HepG2 (cell line): ENCODE measurements at regions not wholly inside any gene's neighbourhood (a gene's known extent, or its start where the extent isn't known, plus 50 kb on each side); places are given as distances from the start of the nearest gene placed in this dataset.

Experiments used
- BRD4 ChIP-seq: sonication (generic); formaldehyde crosslinking; IDR thresholded peaks from 2 replicates; pipeline ENCODE4 v1.4.0; 2020; ENCODE audit warnings: missing genetic modification reagents
- ERF ChIP-seq: IDR thresholded peaks from 2 replicates; pipeline ENCODE4 v1.6.1; 2018; ENCODE audit warnings: missing biosample characterization, missing genetic modification reagents
- HDAC2 ChIP-seq: sonication (generic); formaldehyde crosslinking; IDR thresholded peaks from 2 replicates; pipeline ENCODE4 v1.4.0; 2020; ENCODE audit warnings: missing genetic modification reagents
- NR2F1 ChIP-seq, 2 experiments: fragments of 450-650 bp in 1 of 2; formaldehyde crosslinking in 1 of 2; IDR thresholded peaks; 2 replicates each; pipeline versions ENCODE4 v1.5.0 to v1.6.1; 2016 to 2020; ENCODE audit warnings: mild to moderate bottlenecking in 1 of 2, missing compliant biosample characterization in 1 of 2, missing genetic modification reagents in 1 of 2, moderate library complexity in 1 of 2
- SIX1 ChIP-seq: sonication (generic); formaldehyde crosslinking; IDR thresholded peaks from 2 replicates; pipeline ENCODE4 v1.4.0; 2020; ENCODE audit warnings: missing genetic modification reagents, borderline replicate concordance
- U2AF1 ChIP-seq: fragments of 200-400 bp; formaldehyde crosslinking; optimal IDR thresholded peaks from 2 replicates; pipeline ENCODE3; 2017; ENCODE audit warnings: mild to moderate bottlenecking, low read depth, low read length
- ZMAT3 ChIP-seq: sonication (generic); formaldehyde crosslinking; conservative IDR thresholded peaks from 2 replicates; pipeline ENCODE4 v1.7.0; 2021; ENCODE audit warnings: missing genetic modification reagents
- ZNF160 ChIP-seq: sonication (generic); formaldehyde crosslinking; IDR thresholded peaks from 2 replicates; pipeline ENCODE4 v1.8.0; 2022; ENCODE audit warnings: mild to moderate bottlenecking, inconsistent platforms, missing genetic modification reagents
- ZNF207 ChIP-seq: fragments of 450-650 bp; IDR thresholded peaks from 2 replicates; pipeline ENCODE4 v1.6.1; 2016; ENCODE audit warnings: antibody characterized with exemption, borderline replicate concordance
- ZNF350 ChIP-seq: sonication (generic); formaldehyde crosslinking; IDR thresholded peaks from 2 replicates; pipeline ENCODE4 v1.4.0; 2020; ENCODE audit warnings: mild to moderate bottlenecking, low read depth, missing genetic modification reagents, borderline replicate concordance
- TF ChIP-seq, protein P1 (sequence below): sonication (generic); formaldehyde crosslinking; IDR thresholded peaks from one replicate; pipeline ENCODE4 v1.5.1; 2020; ENCODE audit warnings: mild to moderate bottlenecking, missing genetic modification reagents; ENCODE audit errors: not compliant biosample characterization
- TF ChIP-seq, protein P2 (sequence below), 2 experiments: sonication (generic) in 1 of 2; formaldehyde crosslinking in 1 of 2; IDR thresholded peaks; 2 replicates each; pipeline versions ENCODE4 v1.5.1 to v1.6.1; 2011 to 2020; ENCODE audit warnings: borderline replicate concordance in 1 of 2, low read depth in 1 of 2, low read length in 1 of 2, mild to moderate bottlenecking in 1 of 2, missing genetic modification reagents in 1 of 2, moderate library complexity in 1 of 2
- TF ChIP-seq, protein P3 (sequence below): IDR thresholded peaks from 2 replicates; pipeline ENCODE4 v1.6.1; 2016; ENCODE audit warnings: low read depth, control low read depth
- TF ChIP-seq, protein P4 (sequence below): sonication (generic); formaldehyde crosslinking; IDR thresholded peaks from 2 replicates; pipeline ENCODE4 v1.4.0; 2020; ENCODE audit warnings: mild to moderate bottlenecking, missing genetic modification reagents, borderline replicate concordance
- TF ChIP-seq, protein P5 (sequence below): sonication (generic); formaldehyde crosslinking; IDR thresholded peaks from 2 replicates; pipeline ENCODE4 v1.8.1; 2023; ENCODE audit warnings: mild to moderate bottlenecking, inconsistent platforms, moderate library complexity, missing genetic modification reagents, borderline replicate concordance

DNA sequence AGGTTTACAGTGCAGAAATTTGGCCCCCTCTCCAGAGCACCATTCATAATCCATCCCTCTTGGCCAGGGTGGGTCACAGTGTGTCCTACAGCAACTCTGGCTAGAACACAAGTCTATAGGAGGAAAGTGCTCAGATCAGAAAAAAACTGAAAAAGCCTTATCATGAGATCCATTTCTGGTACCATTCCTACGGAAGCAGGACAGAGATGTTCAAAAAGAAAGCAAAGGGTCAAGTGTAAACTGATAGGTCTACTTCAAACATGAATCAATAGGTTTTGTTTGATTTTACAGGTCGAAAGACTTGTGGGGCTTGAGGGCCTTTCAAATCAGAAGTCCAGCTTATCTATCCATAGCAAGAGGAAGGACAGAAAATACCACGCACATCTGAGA, 326.4 kb downstream of the SOX9 start (continued):
- TF ChIP-seq, protein P1, sequence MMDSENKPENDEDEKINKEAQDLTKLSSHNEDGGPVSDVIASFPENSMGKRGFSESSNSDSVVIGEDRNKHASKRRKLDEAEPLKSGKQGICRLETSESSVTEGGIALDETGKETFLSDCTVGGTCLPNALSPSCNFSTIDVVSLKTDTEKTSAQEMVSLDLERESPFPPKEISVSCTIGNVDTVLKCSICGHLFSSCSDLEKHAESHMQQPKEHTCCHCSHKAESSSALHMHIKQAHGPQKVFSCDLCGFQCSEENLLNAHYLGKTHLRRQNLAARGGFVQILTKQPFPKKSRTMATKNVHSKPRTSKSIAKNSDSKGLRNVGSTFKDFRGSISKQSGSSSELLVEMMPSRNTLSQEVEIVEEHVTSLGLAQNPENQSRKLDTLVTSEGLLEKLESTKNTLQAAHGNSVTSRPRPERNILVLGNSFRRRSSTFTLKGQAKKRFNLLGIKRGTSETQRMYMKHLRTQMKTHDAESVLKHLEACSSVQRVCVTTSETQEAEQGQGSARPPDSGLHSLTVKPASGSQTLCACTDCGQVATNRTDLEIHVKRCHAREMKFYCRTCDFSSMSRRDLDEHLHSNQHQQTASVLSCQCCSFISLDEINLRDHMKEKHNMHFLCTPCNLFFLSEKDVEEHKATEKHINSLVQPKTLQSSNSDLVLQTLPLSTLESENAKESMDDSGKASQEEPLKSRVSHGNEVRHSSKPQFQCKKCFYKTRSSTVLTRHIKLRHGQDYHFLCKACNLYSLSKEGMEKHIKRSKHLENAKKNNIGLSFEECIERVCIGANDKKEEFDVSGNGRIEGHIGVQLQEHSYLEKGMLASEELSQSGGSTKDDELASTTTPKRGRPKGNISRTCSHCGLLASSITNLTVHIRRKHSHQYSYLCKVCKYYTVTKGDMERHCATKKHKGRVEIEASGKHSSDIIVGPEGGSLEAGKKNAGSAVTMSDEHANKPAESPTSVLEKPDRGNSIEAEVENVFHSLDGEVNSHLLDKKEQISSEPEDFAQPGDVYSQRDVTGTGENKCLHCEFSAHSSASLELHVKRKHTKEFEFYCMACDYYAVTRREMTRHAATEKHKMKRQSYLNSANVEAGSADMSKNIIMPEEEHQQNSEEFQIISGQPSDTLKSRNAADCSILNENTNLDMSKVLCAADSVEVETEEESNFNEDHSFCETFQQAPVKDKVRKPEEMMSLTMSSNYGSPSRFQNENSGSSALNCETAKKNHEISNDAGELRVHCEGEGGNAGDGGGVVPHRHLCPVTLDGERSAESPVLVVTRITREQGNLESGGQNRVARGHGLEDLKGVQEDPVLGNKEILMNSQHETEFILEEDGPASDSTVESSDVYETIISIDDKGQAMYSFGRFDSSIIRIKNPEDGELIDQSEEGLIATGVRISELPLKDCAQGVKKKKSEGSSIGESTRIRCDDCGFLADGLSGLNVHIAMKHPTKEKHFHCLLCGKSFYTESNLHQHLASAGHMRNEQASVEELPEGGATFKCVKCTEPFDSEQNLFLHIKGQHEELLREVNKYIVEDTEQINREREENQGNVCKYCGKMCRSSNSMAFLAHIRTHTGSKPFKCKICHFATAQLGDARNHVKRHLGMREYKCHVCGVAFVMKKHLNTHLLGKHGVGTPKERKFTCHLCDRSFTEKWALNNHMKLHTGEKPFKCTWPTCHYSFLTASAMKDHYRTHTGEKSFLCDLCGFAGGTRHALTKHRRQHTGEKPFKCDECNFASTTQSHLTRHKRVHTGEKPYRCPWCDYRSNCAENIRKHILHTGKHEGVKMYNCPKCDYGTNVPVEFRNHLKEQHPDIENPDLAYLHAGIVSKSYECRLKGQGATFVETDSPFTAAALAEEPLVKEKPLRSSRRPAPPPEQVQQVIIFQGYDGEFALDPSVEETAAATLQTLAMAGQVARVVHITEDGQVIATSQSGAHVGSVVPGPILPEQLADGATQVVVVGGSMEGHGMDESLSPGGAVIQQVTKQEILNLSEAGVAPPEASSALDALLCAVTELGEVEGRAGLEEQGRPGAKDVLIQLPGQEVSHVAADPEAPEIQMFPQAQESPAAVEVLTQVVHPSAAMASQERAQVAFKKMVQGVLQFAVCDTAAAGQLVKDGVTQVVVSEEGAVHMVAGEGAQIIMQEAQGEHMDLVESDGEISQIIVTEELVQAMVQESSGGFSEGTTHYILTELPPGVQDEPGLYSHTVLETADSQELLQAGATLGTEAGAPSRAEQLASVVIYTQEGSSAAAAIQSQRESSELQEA (CRISPR knock-in tag), result no peak
- TF ChIP-seq, protein P2, sequence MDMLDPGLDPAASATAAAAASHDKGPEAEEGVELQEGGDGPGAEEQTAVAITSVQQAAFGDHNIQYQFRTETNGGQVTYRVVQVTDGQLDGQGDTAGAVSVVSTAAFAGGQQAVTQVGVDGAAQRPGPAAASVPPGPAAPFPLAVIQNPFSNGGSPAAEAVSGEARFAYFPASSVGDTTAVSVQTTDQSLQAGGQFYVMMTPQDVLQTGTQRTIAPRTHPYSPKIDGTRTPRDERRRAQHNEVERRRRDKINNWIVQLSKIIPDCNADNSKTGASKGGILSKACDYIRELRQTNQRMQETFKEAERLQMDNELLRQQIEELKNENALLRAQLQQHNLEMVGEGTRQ (IDR thresholded peaks at IDR 0.05; ENCODE audit: low read depth, low read length), result no peak
- TF ChIP-seq, protein P2 (CRISPR knock-in tag; IDR thresholded peaks at IDR 0.05; ENCODE audit: borderline replicate concordance), result no peak
- TF ChIP-seq SIX1 (peak; percentile 100), NR2F1 (CRISPR knock-in tag; IDR thresholded peaks at IDR 0.05) (peak; percentile 53 to 59; a peak in 2 of 4 replicates), ZMAT3 (no peak), ZNF160 (CRISPR knock-in tag) (no peak), ZNF350 (CRISPR knock-in tag) (no peak), HDAC2 (CRISPR knock-in tag) (peak; percentile 96), BRD4 (no peak), ERF (CRISPR knock-in tag) (peak; percentile 83), ZNF207 (no peak), U2AF1 (no peak)
- TF ChIP-seq, protein P3, sequence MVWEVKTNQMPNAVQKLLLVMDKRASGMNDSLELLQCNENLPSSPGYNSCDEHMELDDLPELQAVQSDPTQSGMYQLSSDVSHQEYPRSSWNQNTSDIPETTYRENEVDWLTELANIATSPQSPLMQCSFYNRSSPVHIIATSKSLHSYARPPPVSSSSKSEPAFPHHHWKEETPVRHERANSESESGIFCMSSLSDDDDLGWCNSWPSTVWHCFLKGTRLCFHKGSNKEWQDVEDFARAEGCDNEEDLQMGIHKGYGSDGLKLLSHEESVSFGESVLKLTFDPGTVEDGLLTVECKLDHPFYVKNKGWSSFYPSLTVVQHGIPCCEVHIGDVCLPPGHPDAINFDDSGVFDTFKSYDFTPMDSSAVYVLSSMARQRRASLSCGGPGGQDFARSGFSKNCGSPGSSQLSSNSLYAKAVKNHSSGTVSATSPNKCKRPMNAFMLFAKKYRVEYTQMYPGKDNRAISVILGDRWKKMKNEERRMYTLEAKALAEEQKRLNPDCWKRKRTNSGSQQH (CRISPR knock-in tag), result no peak
- TF ChIP-seq, protein P4, sequence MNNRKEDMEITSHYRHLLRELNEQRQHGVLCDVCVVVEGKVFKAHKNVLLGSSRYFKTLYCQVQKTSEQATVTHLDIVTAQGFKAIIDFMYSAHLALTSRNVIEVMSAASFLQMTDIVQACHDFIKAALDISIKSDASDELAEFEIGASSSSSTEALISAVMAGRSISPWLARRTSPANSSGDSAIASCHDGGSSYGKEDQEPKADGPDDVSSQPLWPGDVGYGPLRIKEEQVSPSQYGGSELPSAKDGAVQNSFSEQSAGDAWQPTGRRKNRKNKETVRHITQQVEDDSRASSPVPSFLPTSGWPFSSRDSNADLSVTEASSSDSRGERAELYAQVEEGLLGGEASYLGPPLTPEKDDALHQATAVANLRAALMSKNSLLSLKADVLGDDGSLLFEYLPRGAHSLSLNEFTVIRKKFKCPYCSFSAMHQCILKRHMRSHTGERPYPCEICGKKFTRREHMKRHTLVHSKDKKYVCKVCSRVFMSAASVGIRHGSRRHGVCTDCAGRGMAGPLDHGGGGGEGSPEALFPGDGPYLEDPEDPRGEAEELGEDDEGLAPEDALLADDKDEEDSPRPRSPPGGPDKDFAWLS (CRISPR knock-in tag), result no peak
- TF ChIP-seq, protein P5, sequence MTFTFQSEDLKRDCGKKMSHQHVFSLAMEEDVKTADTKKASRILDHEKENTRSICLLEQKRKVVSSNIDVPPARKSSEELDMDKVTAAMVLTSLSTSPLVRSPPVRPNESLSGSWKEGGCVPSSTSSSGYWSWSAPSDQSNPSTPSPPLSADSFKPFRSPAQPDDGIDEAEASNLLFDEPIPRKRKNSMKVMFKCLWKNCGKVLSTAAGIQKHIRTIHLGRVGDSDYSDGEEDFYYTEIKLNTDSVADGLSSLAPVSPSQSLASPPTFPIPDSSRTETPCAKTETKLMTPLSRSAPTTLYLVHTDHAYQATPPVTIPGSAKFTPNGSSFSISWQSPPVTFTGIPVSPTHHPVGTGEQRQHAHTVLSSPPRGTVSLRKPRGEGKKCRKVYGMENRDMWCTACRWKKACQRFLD (CRISPR knock-in tag), result no peak
